ENCODE measurements at regions not wholly inside any gene's neighbourhood (a gene's known extent, or its start where the extent isn't known, plus 50 kb on each side); places are given as distances from the start of the nearest gene placed in this dataset.

- Mint-ChIP-seq H3K4me1 (ENCODE audit: low read depth, unreplicated experiment) (no peaks in the 10 kb centered on the region), H3K27me3 (ENCODE audit: low read depth, unreplicated experiment) (peaks cover 39% of the 10 kb centered on the region), H3K36me3 (ENCODE audit: low read depth, unreplicated experiment) (no peaks in the 10 kb centered on the region), H3K9me3 (ENCODE audit: unreplicated experiment) (peaks cover 8% of the 10 kb centered on the region), H3K4me3 (ENCODE audit: unreplicated experiment) (no peak overlapping the region), H3K27ac (ENCODE audit: unreplicated experiment) (no peak overlapping the region)
- TF ChIP-seq EZH2 (IDR thresholded peaks at IDR 0.05; ENCODE audit: insufficient read depth, low read length): no peak
- TF ChIP-seq CTCF (IDR thresholded peaks at IDR 0.05; ENCODE audit: insufficient read depth, low read depth, low read length): no peak
- Histone ChIP-seq H3K4me2 (ENCODE audit: low read length) (no peak overlapping the region), H3K27ac (ENCODE audit: low read depth, low read length) (no peak overlapping the region), H3K4me3 (ENCODE audit: insufficient read depth, low read depth, low read length) (no peak overlapping the region), H2AFZ (ENCODE audit: low read depth, low read length) (no peak overlapping the region), H3K36me3 (ENCODE audit: insufficient read depth, low read length) (no peaks in the 10 kb centered on the region), H3K4me1 (ENCODE audit: insufficient read depth, low read length) (no peaks in the 10 kb centered on the region), H3K27me3 (ENCODE audit: insufficient read depth, low read length) (no peaks in the 10 kb centered on the region), H3K9me3 (ENCODE audit: insufficient read depth, low read depth, low read length) (peaks cover 14% of the 10 kb centered on the region), H3K79me2 (ENCODE audit: insufficient read depth, low read length) (no peaks in the 10 kb centered on the region), H4K20me1 (ENCODE audit: insufficient read depth, low read length) (no peaks in the 10 kb centered on the region), H3K9ac (ENCODE audit: low read length) (no peak overlapping the region)
- no peak for FAIRE-seq
- no peak for DNase-seq (ENCODE audit: low read depth)
These were observed 108.6 kb downstream of the DLL1 start for GRCh38 chr6:170182093-170182780.

GRCh38 chr6:170181338-170181690 lies 109.6 kb downstream of the DLL1 start:
- no peaks in the 10 kb centered on the region for H3K36me3 ChIP-seq (ENCODE audit: insufficient read depth, low read length)
- H3K27me3 ChIP-seq (ENCODE audit: insufficient read depth, low read length): no peaks in the 10 kb centered on the region
- Mint-ChIP-seq H3K4me3 (ENCODE audit: unreplicated experiment) (no peak overlapping the region), H3K9me3 (ENCODE audit: unreplicated experiment) (peaks cover 8% of the 10 kb centered on the region), H3K27me3 (ENCODE audit: low read depth, unreplicated experiment) (peaks cover 39% of the 10 kb centered on the region), H3K27ac (ENCODE audit: unreplicated experiment) (no peak overlapping the region), H3K36me3 (ENCODE audit: low read depth, unreplicated experiment) (no peaks in the 10 kb centered on the region), H3K4me1 (ENCODE audit: low read depth, unreplicated experiment) (no peaks in the 10 kb centered on the region)
- no peak overlapping the region for H3K4me3 ChIP-seq (ENCODE audit: insufficient read depth, low read depth, low read length)
- H4K20me1 ChIP-seq (ENCODE audit: insufficient read depth, low read length): no peaks in the 10 kb centered on the region
- no peaks in the 10 kb centered on the region for H3K4me1 ChIP-seq (ENCODE audit: insufficient read depth, low read length)
- no peak overlapping the region for H3K27ac ChIP-seq (ENCODE audit: low read depth, low read length)
- H3K9me3 ChIP-seq (ENCODE audit: insufficient read depth, low read depth, low read length): peaks cover 14% of the 10 kb centered on the region
- no peak for FAIRE-seq
- no peak for DNase-seq (ENCODE audit: low read depth)
- TF ChIP-seq EZH2 (IDR thresholded peaks at IDR 0.05; ENCODE audit: insufficient read depth, low read length): no peak
- TF ChIP-seq CTCF (IDR thresholded peaks at IDR 0.05; ENCODE audit: insufficient read depth, low read depth, low read length): no peak
- no peak overlapping the region for H2AFZ ChIP-seq (ENCODE audit: low read depth, low read length)
- H3K4me2 ChIP-seq (ENCODE audit: low read length): no peak overlapping the region
- no peaks in the 10 kb centered on the region for H3K79me2 ChIP-seq (ENCODE audit: insufficient read depth, low read length)
- H3K9ac ChIP-seq (ENCODE audit: low read length): no peak overlapping the region

GRCh38 chr6:170180671-170181337 lies 110.1 kb downstream of the DLL1 start:
- no peaks in the 10 kb centered on the region for H3K27me3 ChIP-seq (ENCODE audit: insufficient read depth, low read length)
- H2AFZ ChIP-seq (ENCODE audit: low read depth, low read length): no peak overlapping the region
- no peaks in the 10 kb centered on the region for H3K79me2 ChIP-seq (ENCODE audit: insufficient read depth, low read length)
- no peak for TF ChIP-seq CTCF (IDR thresholded peaks at IDR 0.05; ENCODE audit: insufficient read depth, low read depth, low read length)
- no peak for TF ChIP-seq EZH2 (IDR thresholded peaks at IDR 0.05; ENCODE audit: insufficient read depth, low read length)
- H4K20me1 ChIP-seq (ENCODE audit: insufficient read depth, low read length): no peaks in the 10 kb centered on the region
- Mint-ChIP-seq H3K4me1 (ENCODE audit: low read depth, unreplicated experiment) (no peaks in the 10 kb centered on the region), H3K27ac (ENCODE audit: unreplicated experiment) (no peak overlapping the region), H3K4me3 (ENCODE audit: unreplicated experiment) (no peak overlapping the region), H3K9me3 (ENCODE audit: unreplicated experiment) (peaks cover 8% of the 10 kb centered on the region), H3K27me3 (ENCODE audit: low read depth, unreplicated experiment) (peaks cover 39% of the 10 kb centered on the region), H3K36me3 (ENCODE audit: low read depth, unreplicated experiment) (no peaks in the 10 kb centered on the region)
- H3K9me3 ChIP-seq (ENCODE audit: insufficient read depth, low read depth, low read length): peaks cover 14% of the 10 kb centered on the region
- H3K4me1 ChIP-seq (ENCODE audit: insufficient read depth, low read length): no peaks in the 10 kb centered on the region
- H3K9ac ChIP-seq (ENCODE audit: low read length): no peak overlapping the region
- H3K4me2 ChIP-seq (ENCODE audit: low read length): no peak overlapping the region
- no peak overlapping the region for H3K27ac ChIP-seq (ENCODE audit: low read depth, low read length)
- DNase-seq (ENCODE audit: low read depth) (no peak), FAIRE-seq (no peak)
- H3K4me3 ChIP-seq (ENCODE audit: insufficient read depth, low read depth, low read length): no peak overlapping the region
- no peaks in the 10 kb centered on the region for H3K36me3 ChIP-seq (ENCODE audit: insufficient read depth, low read length)

All from astrocyte (in vitro differentiated cells and primary cell).